ENCODE measurements at regions not wholly inside any gene's neighbourhood (a gene's known extent, or its start where the extent isn't known, plus 50 kb on each side); places are given as distances from the start of the nearest gene placed in this dataset.
A peak's percentile ranks its signal among the peaks of the same experiment; 100 is the strongest.

DNA sequence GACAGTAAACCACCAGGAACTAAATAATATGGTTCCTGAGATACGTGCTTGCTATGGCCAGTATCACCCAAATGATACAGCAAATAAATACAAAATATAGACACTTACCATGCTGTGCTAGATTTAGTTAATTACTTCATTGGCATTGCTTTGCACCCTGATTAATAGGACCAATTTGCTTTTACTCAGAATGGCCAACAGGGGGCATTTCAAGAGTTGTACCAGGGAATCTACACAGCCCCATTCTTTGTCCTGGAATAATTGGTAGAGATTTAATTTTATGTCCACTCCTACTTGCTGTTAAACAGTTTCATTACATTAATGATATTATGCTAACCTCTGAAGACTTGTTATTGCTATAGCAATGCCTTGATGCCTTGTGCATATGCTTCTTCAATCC, 280.8 kb downstream of the RERGL start:
- no peak for FAIRE-seq
- no peak for DNase-seq (ENCODE audit: low spot score)

DNA sequence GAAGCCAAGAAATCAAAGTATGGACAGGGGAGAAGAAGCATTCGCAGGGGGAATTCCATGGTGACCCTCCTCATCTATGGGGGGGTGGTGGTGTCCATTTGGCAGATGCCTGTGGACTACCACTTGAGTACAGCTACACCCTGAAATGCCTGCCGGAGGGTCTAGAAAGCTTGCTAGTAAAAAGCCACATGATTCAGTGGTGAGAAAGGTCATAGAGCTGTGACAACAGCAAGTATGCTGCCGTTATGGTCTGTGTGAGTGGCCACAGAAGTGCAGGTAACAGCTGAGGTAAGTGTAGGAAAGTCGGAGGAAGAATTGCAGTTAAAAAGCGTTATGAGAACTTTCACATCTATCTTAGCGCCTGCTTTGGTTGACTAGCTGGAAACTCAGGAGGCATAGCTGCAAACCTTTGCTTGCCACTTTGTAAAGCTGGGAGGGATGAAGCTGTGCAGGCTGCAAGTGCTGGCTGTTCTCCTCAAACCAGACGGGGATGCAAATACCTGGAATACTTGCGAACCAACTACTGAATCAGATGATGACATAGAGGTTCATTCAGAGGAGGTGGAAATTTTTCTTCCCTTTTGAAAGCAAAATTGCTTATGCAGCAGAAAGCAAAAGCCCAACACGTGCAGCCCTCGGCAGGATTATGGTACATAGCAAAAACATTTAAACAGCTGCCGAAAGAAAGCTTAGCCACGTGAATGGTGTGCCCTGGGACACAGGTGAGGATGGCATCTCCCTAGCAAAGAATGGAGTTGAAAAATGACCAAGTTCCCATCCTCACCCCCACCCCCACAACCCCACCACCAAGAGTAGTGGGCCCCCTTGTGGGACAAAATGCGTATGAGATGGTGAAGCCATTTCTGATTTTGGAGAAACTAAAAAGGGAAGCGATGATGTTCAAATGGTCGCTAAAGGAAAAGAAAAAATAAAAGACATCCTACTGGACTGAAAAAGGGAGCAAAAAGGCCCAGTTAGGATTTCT, 287.0 kb downstream of the RERGL start:
- DNase-seq (ENCODE audit: low spot score) (peak; percentile 26), FAIRE-seq (no peak)

DNA sequence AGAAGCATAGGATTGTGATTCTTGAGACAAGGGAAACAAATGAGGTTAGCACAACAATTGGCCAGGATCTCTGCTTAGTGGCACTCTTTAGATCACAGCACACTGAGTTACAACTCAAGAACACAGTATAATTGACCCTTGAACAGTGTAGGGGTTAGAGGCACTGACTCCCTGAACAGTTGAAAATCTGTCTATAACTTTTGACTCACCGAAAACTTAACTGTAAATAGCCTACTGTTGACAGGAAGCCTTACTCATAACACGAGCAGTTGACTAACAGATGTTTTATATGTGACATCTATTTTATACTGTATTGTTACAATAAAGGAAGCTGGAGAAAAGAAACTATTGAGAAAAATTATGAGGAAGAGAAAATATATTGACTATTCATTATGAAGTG, 296.1 kb downstream of the RERGL start:
- DNase-seq (ENCODE audit: low spot score) (no peak), FAIRE-seq (no peak)

DNA sequence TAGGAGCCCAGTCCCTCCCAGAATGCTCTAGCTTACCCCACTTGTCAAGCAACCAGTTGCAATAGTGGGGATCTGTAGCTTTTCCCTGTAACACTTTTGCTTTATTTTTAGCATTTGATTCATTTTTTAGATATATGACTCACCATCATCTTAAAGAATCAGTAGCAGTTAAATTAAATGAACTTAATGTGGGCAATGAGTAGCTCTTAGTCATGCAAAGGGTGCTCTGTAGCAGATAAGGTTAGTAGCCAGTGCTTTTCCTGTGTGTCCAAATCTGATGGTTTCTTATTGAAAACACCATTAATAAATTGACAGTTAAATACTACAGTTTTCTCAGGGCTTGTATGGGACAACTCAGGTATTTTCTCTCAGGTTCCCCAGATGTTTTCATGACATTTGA, 311.8 kb downstream of the RERGL start:
- DNase-seq (ENCODE audit: low spot score) (no peak), FAIRE-seq (no peak)

DNA sequence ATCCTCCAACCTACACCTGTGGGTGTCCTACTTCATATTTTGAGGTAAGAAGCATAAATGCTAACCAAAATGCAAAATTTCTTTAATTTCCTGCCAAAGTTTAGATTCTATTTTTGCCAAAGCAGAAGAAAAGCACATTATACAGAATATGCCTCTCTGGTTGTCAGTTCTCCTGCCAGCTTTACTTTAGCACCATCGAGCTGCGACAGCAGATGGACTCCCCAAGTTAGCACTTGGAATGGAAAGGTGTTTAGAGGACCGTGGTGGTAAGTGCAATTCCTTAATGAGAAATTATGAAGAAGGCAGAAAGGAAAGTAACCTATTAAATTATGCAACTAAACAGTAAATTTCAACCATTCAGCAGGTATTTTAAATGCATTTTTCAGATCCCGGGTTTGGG, 326.6 kb downstream of the RERGL start:
- DNase-seq (ENCODE audit: low spot score) (no peak), FAIRE-seq (no peak)

DNA sequence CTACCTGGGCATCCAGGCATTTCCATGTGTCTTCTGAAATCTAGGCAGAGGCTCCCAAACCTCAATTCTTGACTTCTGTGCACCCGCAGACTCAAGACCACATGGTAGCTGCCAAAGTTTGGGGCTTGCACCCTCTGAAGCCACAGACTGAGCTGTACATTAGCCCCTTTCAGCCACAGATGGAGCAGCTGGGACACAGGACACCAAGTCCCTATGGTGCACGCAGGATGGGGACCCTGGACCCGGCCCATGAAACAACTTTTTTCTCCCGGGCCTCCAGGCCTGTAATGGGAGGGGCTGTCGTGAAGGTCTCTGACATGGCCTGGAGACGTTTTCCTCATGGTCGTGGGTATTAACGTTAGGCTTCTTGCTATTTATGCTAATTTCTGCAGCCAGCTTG, 330.0 kb downstream of the RERGL start:
- no peak for DNase-seq (ENCODE audit: low spot score)
- no peak for FAIRE-seq
